HEK293T (cell line): ENCODE measurements at regions not wholly inside any gene's neighbourhood (a gene's known extent, or its start where the extent isn't known, plus 50 kb on each side); places are given as distances from the start of the nearest gene placed in this dataset.

Experiments
- BHLHE40 ChIP-seq: fragments of 450-650 bp; IDR thresholded peaks from 2 replicates; pipeline ENCODE4 v1.6.1; 2016; ENCODE audit warnings: mild to moderate bottlenecking, moderate library complexity, borderline replicate concordance
- ELF4 ChIP-seq: fragments of 450-650 bp; IDR thresholded peaks from 2 replicates; pipeline ENCODE4 v1.6.1; 2017; ENCODE audit warnings: antibody characterized with exemption
- FOXM1 ChIP-seq: fragments of 450-650 bp; IDR thresholded peaks from 2 replicates; pipeline ENCODE4 v1.6.1; 2017; ENCODE audit warnings: mild to moderate bottlenecking, borderline replicate concordance
- L3MBTL2 ChIP-seq: fragments of 450-650 bp; conservative IDR thresholded peaks from 2 replicates; pipeline ENCODE4 v1.6.1; 2016; ENCODE audit warnings: mild to moderate bottlenecking
- NFRKB ChIP-seq: fragments of 450-650 bp; IDR thresholded peaks from 2 replicates; pipeline ENCODE4 v1.6.1; 2016; ENCODE audit warnings: mild to moderate bottlenecking, moderate library complexity

DNA sequence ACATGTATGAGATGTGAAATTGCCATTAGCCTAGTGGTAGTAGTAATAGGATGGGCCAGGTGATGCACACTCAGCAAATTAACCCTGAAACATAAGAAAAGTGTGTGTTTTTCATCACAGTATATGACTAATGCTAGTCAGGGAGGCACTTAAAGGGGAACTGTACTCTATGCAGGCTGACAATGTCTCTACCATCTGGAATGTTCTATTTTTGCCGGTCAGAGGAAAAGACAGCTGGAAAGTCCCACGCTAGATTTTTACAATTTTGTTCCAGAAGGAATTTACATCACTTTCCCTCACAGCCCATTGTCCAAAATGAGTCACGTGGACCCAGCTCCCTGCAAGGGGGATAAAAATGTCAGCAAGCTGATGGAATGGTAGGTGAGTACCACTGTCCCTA lies 746.3 kb upstream of the CHAC2 start:
- no peak for TF ChIP-seq L3MBTL2
- TF ChIP-seq BHLHE40 = no peak
- TF ChIP-seq NFRKB = no peak
- TF ChIP-seq FOXM1 = no peak
- TF ChIP-seq ELF4 = no peak
